SK-N-SH (cell line): ENCODE measurements at regions not wholly inside any gene's neighbourhood (a gene's known extent, or its start where the extent isn't known, plus 50 kb on each side); places are given as distances from the start of the nearest gene placed in this dataset.

ENCODE experiments used
- CTCF ChIA-PET: fragments of 300-600, 350-600 bp; formaldehyde crosslinking; extraction: SDS; loops from one replicate; lab custom pipeline; 2021; lab: Yijun Ruan, JAX
- POLR2A ChIA-PET: fragments of 350-600 bp; sonication (Branson Sonifier 250); formaldehyde crosslinking; extraction: SDS; loops from one replicate; lab custom pipeline; 2020; ENCODE audit warnings: antibody characterized with exemption, inconsistent platforms; lab: Yijun Ruan, JAX
- DNase-seq: peaks from one replicate; pipeline ENCODE4 v3.0.0; 2012
- H2AFZ ChIP-seq: fragments of 200-600 bp; sonication (generic); 2 replicates; pipeline ENCODE4 v1.8.1; 2016; ENCODE audit warnings: antibody characterized with exemption, mild to moderate bottlenecking, low read depth
- H3F3A ChIP-seq: fragments of 200-600 bp; sonication (generic); replicated peaks from 2 replicates; pipeline ENCODE3; 2016; ENCODE audit warnings: antibody characterized with exemption, mild to moderate bottlenecking; ENCODE audit not compliant: insufficient read depth
- H3K27ac ChIP-seq, 2 experiments: fragments of 200-500 bp in 1 of 2; fragments of 200-600 bp in 1 of 2; sonication (Bioruptor generic) in 1 of 2; sonication (generic), shearing (Covaris generic) in 1 of 2; 2 replicates each; pipeline versions ENCODE4 v1.5.1 to v1.6.1; 2014 to 2016; ENCODE audit warnings: low read depth in 2 of 2, inconsistent platforms in 1 of 2, low read length in 1 of 2, mild to moderate bottlenecking in 1 of 2, mixed read lengths in 1 of 2
- H3K27me3 ChIP-seq: fragments of 200-600 bp; sonication (generic), shearing (Covaris generic); 2 replicates; pipeline ENCODE4 v1.6.1; 2016; ENCODE audit warnings: mixed run types; ENCODE audit not compliant: insufficient read depth
- H3K36me3 ChIP-seq, 2 experiments: fragments of 200-500 bp in 1 of 2; fragments of 200-600 bp in 1 of 2; sonication (Bioruptor generic) in 1 of 2; sonication (generic) in 1 of 2; replicated peaks in 1 of 2; 2 replicates each; pipeline versions ENCODE3 to v1.5.1; 2014 to 2016; ENCODE audit warnings: low read length in 1 of 2, mild to moderate bottlenecking in 1 of 2; ENCODE audit not compliant: insufficient read depth in 2 of 2, control insufficient read depth in 1 of 2
- H3K4me1 ChIP-seq, 2 experiments: fragments of 200-500 bp in 1 of 2; fragments of 200-600 bp in 1 of 2; sonication (Bioruptor generic) in 1 of 2; sonication (generic), shearing (Covaris generic) in 1 of 2; 2 replicates each; pipeline versions ENCODE4 v1.5.1 to v1.6.1; 2014 to 2016; ENCODE audit warnings: low read depth in 1 of 2, low read length in 1 of 2, mixed run types in 1 of 2; ENCODE audit not compliant: insufficient read depth in 2 of 2, control insufficient read depth in 1 of 2
- H3K4me2 ChIP-seq: fragments of 200-600 bp; sonication (generic), shearing (Covaris generic); 2 replicates; pipeline ENCODE4 v1.6.1; 2017; ENCODE audit warnings: mixed run types
- H3K4me3 ChIP-seq, 2 experiments: fragments of 200-500 bp in 1 of 2; fragments of 200-600 bp in 1 of 2; sonication (Bioruptor generic) in 1 of 2; sonication (generic), shearing (Covaris generic) in 1 of 2; 2 replicates each; pipeline versions ENCODE4 v1.5.1 to v1.8.1; 2014 to 2016; ENCODE audit warnings: low read depth in 2 of 2, inconsistent platforms in 1 of 2, low read length in 1 of 2, mild to moderate bottlenecking in 1 of 2, mixed read lengths in 1 of 2, moderate library complexity in 1 of 2
- H3K79me2 ChIP-seq: fragments of 200-600 bp; sonication (generic); 2 replicates; pipeline ENCODE4 v1.8.1; 2017; ENCODE audit warnings: mild to moderate bottlenecking; ENCODE audit not compliant: insufficient read depth
- H3K9ac ChIP-seq: fragments of 200-600 bp; sonication (generic); 2 replicates; pipeline ENCODE4 v1.6.1; 2017; ENCODE audit warnings: mixed run types
- H3K9me2 ChIP-seq: fragments of 200-600 bp; sonication (generic); 2 replicates; pipeline ENCODE4 v1.6.1; 2017; ENCODE audit warnings: mixed run types
- H3K9me3 ChIP-seq: fragments of 200-600 bp; sonication (generic); 2 replicates; pipeline ENCODE4 v1.6.1; 2017; ENCODE audit warnings: mixed run types, mild to moderate bottlenecking, moderate library complexity
- H4K20me1 ChIP-seq: fragments of 200-600 bp; sonication (generic); 2 replicates; pipeline ENCODE4 v1.6.1; 2017; ENCODE audit warnings: mild to moderate bottlenecking, mixed run types; ENCODE audit not compliant: insufficient read depth
- CTCF ChIP-seq: fragments of 200-600 bp; sonication (generic); IDR thresholded peaks from 2 replicates; pipeline ENCODE4 v1.6.1; 2017; ENCODE audit warnings: antibody characterized with exemption, mild to moderate bottlenecking, moderate library complexity
- EZH2phosphoT487 ChIP-seq: fragments of 200-600 bp; sonication (generic); IDR thresholded peaks from 2 replicates; pipeline ENCODE4 v1.6.1; 2017; ENCODE audit warnings: low read depth, mixed run types, mild to moderate bottlenecking, antibody characterized with exemption, moderate library complexity, borderline replicate concordance
- FOXJ3 ChIP-seq: sonication (generic); formaldehyde crosslinking; IDR thresholded peaks from 2 replicates; pipeline ENCODE4 v1.5.1; 2020; ENCODE audit warnings: mild to moderate bottlenecking, missing genetic modification reagents
- GATA2 ChIP-seq: sonication (generic); formaldehyde crosslinking; IDR thresholded peaks from 2 replicates; pipeline ENCODE4 v1.5.0; 2020; ENCODE audit warnings: mild to moderate bottlenecking, missing genetic modification reagents
- POLR2AphosphoS5 ChIP-seq: IDR thresholded peaks from 2 replicates; pipeline ENCODE4 v1.6.1; 2012; ENCODE audit warnings: low read depth, low read length
- RAD21 ChIP-seq: IDR thresholded peaks from 2 replicates; pipeline ENCODE4 v1.6.1; 2012; ENCODE audit warnings: mild to moderate bottlenecking, low read length
- REST ChIP-seq: IDR thresholded peaks from 2 replicates; pipeline ENCODE4 v1.6.1; 2012; ENCODE audit warnings: mild to moderate bottlenecking, low read depth, low read length, moderate library complexity
- RXRA ChIP-seq: IDR thresholded peaks from 2 replicates; pipeline ENCODE4 v1.4.0; 2012; ENCODE audit warnings: low read depth, mild to moderate bottlenecking, borderline replicate concordance
- SIN3A ChIP-seq: IDR thresholded peaks from 2 replicates; pipeline ENCODE4 v1.6.1; 2012; ENCODE audit warnings: low read depth, mild to moderate bottlenecking, low read length, moderate library complexity, borderline replicate concordance
- SMC3 ChIP-seq: IDR thresholded peaks from 2 replicates; pipeline ENCODE4 v1.6.1; 2012; ENCODE audit warnings: low read depth, low read length, improper control_type of control experiment
- TCF12 ChIP-seq: IDR thresholded peaks from 2 replicates; pipeline ENCODE4 v1.4.0; 2012
- TEAD4 ChIP-seq: IDR thresholded peaks from 2 replicates; pipeline ENCODE4 v1.4.0; 2012; ENCODE audit warnings: mild to moderate bottlenecking, borderline replicate concordance; ENCODE audit not compliant: insufficient read depth
- YY1 ChIP-seq: IDR thresholded peaks from 2 replicates; pipeline ENCODE4 v1.4.0; 2012; ENCODE audit warnings: low read depth, mild to moderate bottlenecking
- WGBS: methylation state at CpG from one replicate; pipeline ENCODE4 v1.1.6; 2017; ENCODE audit warnings: low lambda C conversion rate; 5-methylcytosine and 5-hydroxymethylcytosine counted together
- TF ChIP-seq, protein P1 (sequence below): fragments of 150-350 bp; IDR thresholded peaks from 2 replicates; pipeline ENCODE4 v1.6.1; 2016; ENCODE audit warnings: mild to moderate bottlenecking, low read depth, low read length
- TF ChIP-seq, protein P2 (sequence below): IDR thresholded peaks from 2 replicates; pipeline ENCODE4 v1.4.0; 2012; ENCODE audit warnings: low read depth, borderline replicate concordance

- Histone ChIP-seq H3K9me3 (no peaks in the 10 kb centered on the region), H3F3A (no peaks in the 10 kb centered on the region), H3K27ac (no peak overlapping the region), H3K4me3 (no peak overlapping the region), H2AFZ (no peak overlapping the region), H3K9ac (no peak overlapping the region), H3K27me3 (0 out of 2 replicates have a peak, but pooled peaks cover 10% of the 10 kb centered on the region), H3K4me2 (no peak overlapping the region), H3K79me2 (no peaks in the 10 kb centered on the region), H3K4me1 (no peaks in the 10 kb centered on the region), H3K36me3 (no peaks in the 10 kb centered on the region), H3K9me2 (no peaks in the 10 kb centered on the region), H4K20me1 (no peaks in the 10 kb centered on the region)
- DNase-seq: no peak
- TF ChIP-seq CTCF (no peak), SIN3A (no peak), FOXJ3 (CRISPR knock-in tag) (no peak), GATA2 (CRISPR knock-in tag) (no peak), YY1 (no peak), SMC3 (no peak), TEAD4 (no peak), RAD21 (no peak), REST (no peak), POLR2AphosphoS5 (no peak), TCF12 (no peak), RXRA (no peak), EZH2phosphoT487 (no peak)
- TF ChIP-seq, protein P1, sequence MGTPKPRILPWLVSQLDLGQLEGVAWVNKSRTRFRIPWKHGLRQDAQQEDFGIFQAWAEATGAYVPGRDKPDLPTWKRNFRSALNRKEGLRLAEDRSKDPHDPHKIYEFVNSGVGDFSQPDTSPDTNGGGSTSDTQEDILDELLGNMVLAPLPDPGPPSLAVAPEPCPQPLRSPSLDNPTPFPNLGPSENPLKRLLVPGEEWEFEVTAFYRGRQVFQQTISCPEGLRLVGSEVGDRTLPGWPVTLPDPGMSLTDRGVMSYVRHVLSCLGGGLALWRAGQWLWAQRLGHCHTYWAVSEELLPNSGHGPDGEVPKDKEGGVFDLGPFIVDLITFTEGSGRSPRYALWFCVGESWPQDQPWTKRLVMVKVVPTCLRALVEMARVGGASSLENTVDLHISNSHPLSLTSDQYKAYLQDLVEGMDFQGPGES: no peak
- TF ChIP-seq, protein P2, sequence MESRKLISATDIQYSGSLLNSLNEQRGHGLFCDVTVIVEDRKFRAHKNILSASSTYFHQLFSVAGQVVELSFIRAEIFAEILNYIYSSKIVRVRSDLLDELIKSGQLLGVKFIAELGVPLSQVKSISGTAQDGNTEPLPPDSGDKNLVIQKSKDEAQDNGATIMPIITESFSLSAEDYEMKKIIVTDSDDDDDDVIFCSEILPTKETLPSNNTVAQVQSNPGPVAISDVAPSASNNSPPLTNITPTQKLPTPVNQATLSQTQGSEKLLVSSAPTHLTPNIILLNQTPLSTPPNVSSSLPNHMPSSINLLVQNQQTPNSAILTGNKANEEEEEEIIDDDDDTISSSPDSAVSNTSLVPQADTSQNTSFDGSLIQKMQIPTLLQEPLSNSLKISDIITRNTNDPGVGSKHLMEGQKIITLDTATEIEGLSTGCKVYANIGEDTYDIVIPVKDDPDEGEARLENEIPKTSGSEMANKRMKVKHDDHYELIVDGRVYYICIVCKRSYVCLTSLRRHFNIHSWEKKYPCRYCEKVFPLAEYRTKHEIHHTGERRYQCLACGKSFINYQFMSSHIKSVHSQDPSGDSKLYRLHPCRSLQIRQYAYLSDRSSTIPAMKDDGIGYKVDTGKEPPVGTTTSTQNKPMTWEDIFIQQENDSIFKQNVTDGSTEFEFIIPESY: no peak
- ChIA-PET CTCF (no interaction called here), POLR2A (no interaction called here)
- 45% methylated on average over 9 of the region's 9 CpGs for WGBS
These were observed 191.9 kb upstream of the APCDD1 start for GRCh38 chr18:10262566-10262965.
